Lower leg skin (tissue), 3 donors: ENCODE measurements at regions not wholly inside any gene's neighbourhood (a gene's known extent, or its start where the extent isn't known, plus 50 kb on each side); places are given as distances from the start of the nearest gene placed in this dataset.

Experiments used
- CTCF ChIP-seq, 3 donors: fragments of 450-650 bp; IDR thresholded peaks; one replicate each; pipeline ENCODE4 v1.5.1; 2016; ENCODE audit warnings: antibody characterized with exemption in 3 of 3, mild to moderate bottlenecking in 3 of 3, moderate library complexity in 2 of 3
- POLR2A ChIP-seq, 2 donors: fragments of 450-650 bp; IDR thresholded peaks; one replicate each; pipeline ENCODE4 v1.6.1; 2016 to 2017; ENCODE audit warnings: antibody characterized with exemption in 2 of 2, mild to moderate bottlenecking in 1 of 2, moderate library complexity in 1 of 2

DNA sequence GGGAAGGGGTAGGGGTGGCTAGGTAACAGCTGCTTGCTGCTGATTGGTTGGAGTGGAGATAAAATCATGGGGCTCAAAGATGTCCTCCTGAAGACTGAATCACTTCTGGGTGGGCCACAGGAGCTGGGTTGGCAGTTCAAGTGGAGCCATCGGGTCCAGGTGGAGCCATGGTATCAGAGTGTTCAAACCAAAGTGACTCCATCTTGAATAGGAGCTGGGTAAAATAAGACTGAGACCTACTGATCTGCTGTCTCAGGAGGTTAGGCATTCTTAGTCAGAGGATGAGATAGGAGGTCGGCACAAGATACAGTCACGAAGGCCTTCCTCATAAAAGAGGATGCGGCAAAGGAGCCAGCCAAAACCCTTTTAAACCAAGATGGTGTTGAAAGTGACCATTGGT is 96.5 kb downstream of the RTP4 start:
- TF ChIP-seq POLR2A (IDR thresholded peaks at IDR 0.05) (no peak), CTCF (IDR thresholded peaks at IDR 0.05) (no peak)
